NCI-H2171 treated with DMSO at 0.1 percent for 48 hours (cell line): ENCODE measurements at regions not wholly inside any gene's neighbourhood (a gene's known extent, or its start where the extent isn't known, plus 50 kb on each side); places are given as distances from the start of the nearest gene placed in this dataset.

ENCODE experiments used
- DNase-seq: peaks from one replicate; lab custom pipeline; 2025; lab: John Stamatoyannopoulos, UW

- peak; percentile 37 for DNase-seq
Observed at GRCh38 chr1:224486801-224487583, 52.4 kb upstream of the WDR26 start.

GRCh38 chr1:224488806-224489499 is 54.4 kb upstream of the WDR26 start:
- DNase-seq, result no peak

GRCh38 chr1:224489534-224490365 is 55.2 kb upstream of the WDR26 start:
- DNase-seq, result no peak

GRCh38 chr1:224490549-224491537 is 56.2 kb upstream of the WDR26 start:
- DNase-seq, result no peak

DNA sequence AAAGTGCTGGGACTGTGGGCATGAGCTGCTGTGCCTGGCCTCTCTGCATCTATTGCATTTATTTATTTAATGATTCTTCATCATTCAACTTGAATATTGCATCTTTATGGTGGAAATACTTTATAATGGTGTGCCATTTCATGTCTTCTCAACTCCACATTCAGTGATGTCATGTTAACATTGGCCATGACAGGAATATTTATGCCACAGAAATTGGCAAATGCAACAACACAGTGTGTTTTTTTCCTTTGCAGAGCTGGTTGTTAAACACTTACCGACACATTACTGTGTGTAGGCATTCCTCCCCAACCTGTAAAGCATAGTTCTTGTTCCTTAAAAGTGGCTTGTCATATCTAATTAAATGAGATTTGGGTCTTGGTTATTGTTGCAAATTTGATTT is 57.4 kb upstream of the WDR26 start:
- DNase-seq, result no peak

DNA sequence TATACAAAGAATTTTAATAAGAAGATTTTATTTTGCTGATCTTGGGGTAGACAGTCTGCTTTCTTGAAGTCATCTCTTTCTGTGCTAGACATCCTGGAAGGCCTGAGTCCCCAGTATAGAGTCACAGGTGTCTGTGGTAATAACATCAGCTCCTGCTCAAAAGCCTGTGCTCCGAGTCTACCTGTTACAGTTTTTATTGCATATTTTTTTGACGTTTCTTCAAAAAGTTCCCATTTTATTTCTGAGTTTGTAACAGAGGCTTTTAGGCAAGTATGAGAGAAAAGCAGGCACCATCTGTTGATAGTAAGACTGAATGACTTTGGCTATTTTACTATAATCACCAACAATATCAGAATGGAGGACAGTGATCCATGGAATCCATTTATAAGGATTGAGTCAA is 58.0 kb upstream of the WDR26 start:
- DNase-seq, result no peak

DNA sequence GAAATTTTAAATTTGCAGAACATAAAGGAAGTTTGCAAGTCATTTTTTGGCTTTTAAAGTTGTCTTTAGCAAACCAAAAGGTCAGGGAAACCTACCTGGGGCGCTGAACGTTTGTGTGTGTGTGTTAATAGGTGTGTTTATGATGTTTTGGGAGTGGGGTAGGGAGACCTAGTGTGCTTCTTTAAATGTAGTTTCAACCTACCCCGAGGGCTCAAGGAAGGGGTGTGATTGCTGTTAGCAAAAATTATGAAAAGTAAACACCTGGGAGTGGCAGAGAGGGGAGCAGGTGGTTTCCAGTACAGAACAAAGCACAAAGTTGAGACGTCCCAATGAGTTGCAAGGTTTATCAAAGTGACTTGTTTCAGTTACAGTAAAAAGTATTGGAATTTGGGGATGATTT is 58.7 kb upstream of the WDR26 start:
- no peak for DNase-seq

GRCh38 chr1:224494343-224494742 is 59.7 kb upstream of the WDR26 start:
- DNase-seq, result no peak

GRCh38 chr1:224495866-224496265 is 61.3 kb upstream of the WDR26 start:
- DNase-seq, result no peak

- no peak for DNase-seq
Observed at GRCh38 chr1:224496826-224497225, 62.2 kb upstream of the WDR26 start.

GRCh38 chr1:224497714-224498573 is 63.3 kb upstream of the WDR26 start:
- DNase-seq, result peak; percentile 51

GRCh38 chr1:224498574-224499170 is 64.1 kb upstream of the WDR26 start:
- DNase-seq, result peak; percentile 34

DNA sequence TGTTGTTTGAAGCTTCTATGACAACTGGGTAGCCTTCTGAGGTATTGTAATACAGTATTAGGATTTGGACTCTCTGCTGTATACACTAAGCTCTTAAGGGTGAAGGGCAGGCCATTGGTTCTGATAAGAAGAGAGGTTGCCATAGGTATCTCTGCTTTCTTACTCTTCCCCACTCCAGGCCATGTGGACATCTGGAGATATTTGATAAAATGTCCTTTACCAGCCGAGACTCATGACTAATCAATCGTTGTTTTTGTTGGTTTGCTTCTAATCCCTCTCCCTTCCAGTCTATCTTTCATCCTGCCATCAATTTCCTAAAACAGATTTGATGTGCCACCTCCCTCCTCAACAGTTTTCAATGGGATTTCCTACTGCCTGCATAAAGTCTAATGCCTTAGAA is 64.6 kb upstream of the WDR26 start:
- DNase-seq, result no peak

GRCh38 chr1:224500796-224501195 is 66.2 kb upstream of the WDR26 start:
- peak; percentile 98 for DNase-seq

DNA sequence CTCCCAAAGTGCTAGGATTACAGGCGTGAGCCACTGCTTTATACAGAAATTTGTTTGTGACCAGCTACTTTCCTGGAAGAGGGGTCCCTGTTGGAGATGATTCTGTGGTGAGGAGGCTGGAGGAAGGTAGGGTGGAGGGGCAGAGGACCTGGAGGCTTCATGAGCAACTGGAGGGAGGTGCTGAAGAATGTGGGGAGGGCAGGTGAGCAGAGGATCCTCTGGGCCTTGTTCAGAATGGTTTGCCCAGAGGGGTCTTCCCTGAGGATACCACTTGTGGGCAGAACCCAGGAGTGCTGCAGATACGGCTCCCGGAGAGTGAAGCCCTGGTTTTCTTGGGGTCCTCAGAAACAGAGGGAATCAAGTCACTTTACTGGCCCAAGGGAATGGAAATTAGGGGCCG is 67.2 kb upstream of the WDR26 start:
- DNase-seq, result no peak

DNA sequence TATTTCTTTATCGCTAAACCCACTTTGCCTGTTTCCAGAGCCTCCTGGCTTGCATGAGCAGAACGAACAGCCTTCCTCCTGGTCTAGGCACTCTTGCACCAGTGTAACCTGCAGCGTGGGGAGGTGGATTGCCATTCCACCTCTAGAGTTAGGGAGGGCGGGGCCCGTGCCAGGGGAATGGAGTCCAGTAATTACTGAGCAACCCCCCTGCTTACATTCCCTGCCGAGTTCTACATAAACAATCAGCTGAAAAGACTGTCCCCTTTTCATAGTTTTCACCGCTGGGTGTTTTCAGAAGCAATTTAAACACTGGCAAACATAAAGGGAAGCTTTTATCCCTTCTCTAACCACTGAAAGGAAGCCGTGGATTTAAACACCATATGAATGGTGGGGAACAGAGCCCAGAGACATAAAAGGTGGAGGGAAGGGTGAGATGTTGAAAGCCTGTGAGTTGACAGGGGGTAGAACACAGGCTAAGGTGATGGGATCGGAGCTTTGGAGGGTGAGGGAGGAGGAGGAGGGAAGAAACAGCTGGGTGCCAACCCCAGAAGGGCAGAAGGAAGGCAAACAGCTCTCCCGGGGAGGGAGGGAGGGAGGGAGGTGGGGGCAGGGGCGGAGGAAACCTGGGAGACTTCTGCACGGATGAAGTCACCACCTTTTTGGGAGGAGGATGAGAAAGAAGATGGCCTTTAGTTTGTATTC is 68.0 kb upstream of the WDR26 start:
- DNase-seq, result peak; percentile 91

DNA sequence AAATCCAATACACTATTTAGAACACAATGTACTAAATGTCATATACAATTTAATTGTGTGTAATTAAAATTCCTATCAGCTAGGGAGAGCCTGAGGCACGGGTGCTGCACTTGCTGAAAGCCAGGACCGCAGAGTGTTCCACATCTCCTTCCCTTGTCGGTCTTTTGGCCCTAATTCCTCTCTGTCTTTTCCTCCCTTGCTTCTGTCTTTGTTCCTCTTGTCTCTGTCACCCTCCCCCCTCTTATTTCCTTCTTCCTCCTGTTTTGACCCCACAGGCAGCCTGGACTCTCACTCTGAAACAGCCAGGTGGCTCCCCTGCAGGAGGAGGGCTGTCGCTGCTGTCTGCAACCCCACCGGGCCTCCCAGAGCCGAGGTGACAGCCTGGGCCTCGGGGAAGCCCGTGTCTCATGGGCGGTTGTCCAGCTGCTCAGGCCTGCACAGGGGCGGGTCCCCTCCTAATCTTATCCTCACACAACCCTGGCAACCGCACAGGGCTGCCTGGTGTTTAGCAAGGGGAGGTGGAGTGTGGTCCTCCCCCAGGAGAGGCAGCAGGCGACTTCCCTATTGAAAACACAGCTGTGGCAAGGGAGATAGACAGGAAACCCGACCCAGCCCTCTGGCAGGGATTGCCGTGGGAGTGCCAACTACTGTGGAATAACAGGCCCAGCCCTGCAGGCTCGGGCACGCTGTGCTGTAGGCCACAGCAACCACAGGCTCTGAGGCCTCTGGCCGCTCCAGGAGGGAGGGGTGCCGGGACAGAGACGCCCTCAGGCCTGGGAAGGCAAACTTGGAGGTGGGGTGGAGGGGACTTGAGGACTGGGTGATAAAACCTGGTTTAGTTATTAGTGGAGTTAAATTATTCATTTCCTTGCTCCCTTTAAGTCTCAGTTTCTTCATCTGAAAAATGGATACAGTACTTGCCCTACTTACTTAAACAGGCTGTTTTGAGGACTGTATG is 68.8 kb upstream of the WDR26 start:
- DNase-seq, result peak; percentile 94

GRCh38 chr1:224504297-224505041 is 69.9 kb upstream of the WDR26 start:
- no peak for DNase-seq
